ENCODE measurements at regions not wholly inside any gene's neighbourhood (a gene's known extent, or its start where the extent isn't known, plus 50 kb on each side); places are given as distances from the start of the nearest gene placed in this dataset.

DNA sequence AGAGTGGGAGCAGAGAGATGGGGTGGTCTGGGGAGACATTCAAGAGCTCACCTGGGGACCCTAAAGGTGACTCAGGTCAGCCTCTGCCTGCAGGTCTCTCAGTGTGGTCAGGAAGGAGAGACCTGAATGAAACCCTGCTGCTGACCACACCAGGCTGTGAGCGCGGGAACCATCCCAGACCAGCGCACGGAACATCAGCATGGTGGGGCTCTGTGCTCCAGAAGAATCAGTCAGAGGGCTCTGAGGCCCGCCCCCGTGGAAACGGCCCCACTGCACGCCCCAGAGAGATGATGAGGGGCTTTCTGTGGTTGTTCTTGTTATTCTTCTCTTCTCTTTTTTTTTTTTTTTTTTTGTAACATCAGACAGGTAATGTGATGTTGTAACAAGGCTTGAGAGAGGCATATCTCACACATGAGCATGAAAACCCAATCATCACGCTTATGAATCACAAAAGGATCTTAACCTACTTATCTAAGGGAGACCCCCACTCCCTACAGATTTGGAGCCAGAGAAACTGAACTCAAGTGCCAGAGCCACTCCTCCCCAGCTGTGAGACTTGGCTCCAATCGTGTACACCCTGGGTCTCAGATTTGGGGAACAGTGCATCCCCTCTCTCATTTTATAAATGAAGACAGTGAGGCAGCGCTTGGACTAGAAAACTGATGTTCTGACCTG lies 302.2 kb downstream of the EIPR1 start:
- in situ Hi-C loops (cut with MboI; ENCODE audit: low pct_unique_long_range_greater_than_20kb, low sequenced_read_pairs), result no loop called here
- no peak for DNase-seq

GRCh38 chr2:3073704-3074103 lies 303.9 kb downstream of the EIPR1 start:
- DNase-seq, result no peak
- in situ Hi-C loops (cut with MboI; ENCODE audit: low pct_unique_long_range_greater_than_20kb, low sequenced_read_pairs), result no loop called here

DNA sequence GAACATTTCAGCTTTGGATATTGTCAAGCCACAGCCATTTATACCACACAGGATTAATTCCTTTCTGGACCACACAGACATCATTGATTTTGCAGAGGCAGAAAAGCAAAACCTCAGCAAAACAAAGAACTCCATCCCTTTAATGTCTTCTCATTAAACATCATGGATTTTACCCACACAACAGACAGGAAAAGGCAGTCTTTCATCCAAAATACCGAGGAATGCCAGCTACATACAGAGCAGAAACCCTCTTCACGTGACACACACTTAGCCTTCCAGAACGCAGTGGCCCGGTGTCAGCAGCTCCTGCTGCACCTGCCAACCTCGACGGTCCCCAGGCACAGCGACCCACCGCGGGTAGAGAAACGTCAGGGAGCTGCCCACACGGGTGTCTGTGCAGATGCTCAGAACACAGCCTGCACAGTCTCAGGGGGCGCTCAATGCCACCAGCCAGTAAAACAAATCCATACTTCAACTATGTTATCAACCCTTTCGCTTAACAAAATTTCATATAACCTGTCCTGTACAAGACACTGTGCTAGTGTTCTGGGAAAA lies 304.5 kb downstream of the EIPR1 start:
- in situ Hi-C loops (cut with MboI; ENCODE audit: low pct_unique_long_range_greater_than_20kb, low sequenced_read_pairs), result no loop called here
- DNase-seq, result no peak

GRCh38 chr2:3071685-3072263 lies 305.8 kb downstream of the EIPR1 start:
- in situ Hi-C loops (cut with MboI; ENCODE audit: low pct_unique_long_range_greater_than_20kb, low sequenced_read_pairs), result no loop called here
- no peak for DNase-seq

- DNase-seq, result no peak
- in situ Hi-C loops (cut with MboI; ENCODE audit: low pct_unique_long_range_greater_than_20kb, low sequenced_read_pairs), result no loop called here
These were observed 310.8 kb downstream of the EIPR1 start for GRCh38 chr2:3066831-3067230.

- no peak for DNase-seq
- in situ Hi-C loops (cut with MboI; ENCODE audit: low pct_unique_long_range_greater_than_20kb, low sequenced_read_pairs), result no loop called here
These were observed 311.7 kb downstream of the EIPR1 start for GRCh38 chr2:3065928-3066327.

DNA sequence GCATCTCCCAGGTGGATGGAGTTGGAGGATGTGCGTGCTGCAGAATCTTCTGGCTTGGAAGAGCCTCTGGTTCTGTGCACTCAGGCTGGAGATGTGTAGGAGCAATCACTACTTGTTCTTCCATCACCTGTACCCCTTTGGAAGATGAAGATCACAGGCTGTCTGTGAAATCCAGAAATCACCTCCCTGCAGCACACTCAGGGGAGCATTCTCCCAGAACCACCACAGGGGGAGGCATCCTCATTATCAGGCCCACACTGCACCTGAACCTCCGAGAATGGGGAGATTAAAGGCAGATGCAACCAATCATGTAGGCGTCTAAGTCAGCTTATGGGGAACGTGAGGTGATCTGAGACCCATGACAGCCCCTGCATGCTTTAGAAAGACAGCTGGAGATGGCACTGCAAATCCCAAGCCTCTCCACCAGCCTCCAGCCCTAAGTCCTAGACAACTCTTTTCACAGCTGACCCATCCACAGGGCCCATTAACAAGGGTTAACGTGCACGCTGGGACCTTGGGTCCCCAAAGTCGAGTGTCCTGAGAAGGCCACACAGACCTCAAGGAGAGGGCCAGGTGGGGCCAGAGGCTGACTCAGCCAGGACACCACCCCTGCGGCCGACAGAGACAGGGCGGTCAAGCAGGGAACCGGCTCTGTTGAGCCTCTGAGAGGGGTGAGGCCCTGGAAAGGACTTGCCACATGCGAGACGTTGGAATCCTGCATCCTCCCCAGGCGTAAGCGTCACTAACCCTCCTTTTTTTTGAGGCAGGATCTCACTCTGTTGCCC lies 314.9 kb downstream of the EIPR1 start:
- DNase-seq, result no peak
- in situ Hi-C loops (cut with MboI; ENCODE audit: low pct_unique_long_range_greater_than_20kb, low sequenced_read_pairs), result no loop called here

GRCh38 chr2:3060049-3060448 lies 317.6 kb downstream of the EIPR1 start:
- in situ Hi-C loops (cut with MboI; ENCODE audit: low pct_unique_long_range_greater_than_20kb, low sequenced_read_pairs), result no loop called here
- no peak for DNase-seq

DNA sequence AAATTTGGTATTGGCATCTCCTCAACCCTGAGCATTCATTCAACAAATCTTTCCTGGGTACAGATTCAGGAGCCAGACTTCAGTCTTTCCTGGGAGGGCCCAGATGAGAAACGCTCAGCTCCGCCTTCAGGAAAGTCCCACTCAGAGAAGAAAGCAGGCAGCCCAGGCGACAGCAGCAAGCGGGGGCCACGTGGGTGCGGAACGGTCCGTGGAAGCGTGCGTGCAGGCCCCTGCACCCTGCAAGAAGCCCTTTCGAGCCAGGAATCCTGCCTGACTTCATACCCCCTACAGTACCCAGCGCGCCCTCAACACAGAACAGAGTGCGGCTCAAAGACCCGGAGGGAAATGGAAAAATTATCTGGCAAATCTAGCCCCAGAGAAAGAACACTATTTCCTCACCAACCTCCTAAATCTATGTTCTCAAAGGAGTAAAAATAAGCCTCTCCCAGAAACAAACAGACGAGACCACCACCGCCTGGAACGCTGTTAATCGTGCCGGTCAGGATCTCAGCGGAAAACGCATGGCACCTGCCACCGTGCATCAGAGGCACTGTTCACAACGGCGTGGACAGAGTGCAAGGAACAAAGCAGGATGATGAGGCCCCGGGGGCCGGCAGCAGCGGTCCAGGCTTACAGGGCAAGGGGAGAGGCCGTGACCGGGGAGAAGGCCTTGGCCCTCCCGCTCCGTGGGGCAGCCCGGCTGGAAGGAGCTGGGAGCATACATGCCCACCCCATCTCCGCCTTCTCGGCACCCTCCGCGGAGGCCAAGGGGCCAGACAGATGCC lies 318.3 kb downstream of the EIPR1 start:
- DNase-seq, result no peak
- in situ Hi-C loops (cut with MboI; ENCODE audit: low pct_unique_long_range_greater_than_20kb, low sequenced_read_pairs), result no loop called here

DNA sequence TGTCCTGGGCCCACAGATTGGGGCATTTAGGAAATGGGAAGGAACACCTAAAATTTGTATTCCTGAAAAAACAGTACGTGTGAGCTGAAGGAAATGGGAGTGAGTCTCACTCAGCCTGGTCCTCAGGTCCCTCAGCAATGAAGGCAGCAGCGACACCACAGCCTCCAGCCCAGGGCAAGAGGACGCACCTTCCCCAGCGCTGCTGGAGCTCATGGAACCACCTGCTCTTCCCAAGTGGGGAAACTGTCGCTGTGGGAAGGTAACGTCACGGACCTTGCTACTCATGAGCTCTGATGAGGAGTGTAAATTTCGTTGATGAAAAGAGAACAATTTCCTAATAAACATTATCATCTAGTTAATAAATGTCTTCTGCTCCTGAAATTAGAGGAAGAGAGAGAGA lies 323.6 kb downstream of the EIPR1 start:
- DNase-seq, result no peak
- in situ Hi-C loops (cut with MboI; ENCODE audit: low pct_unique_long_range_greater_than_20kb, low sequenced_read_pairs), result no loop called here

DNA sequence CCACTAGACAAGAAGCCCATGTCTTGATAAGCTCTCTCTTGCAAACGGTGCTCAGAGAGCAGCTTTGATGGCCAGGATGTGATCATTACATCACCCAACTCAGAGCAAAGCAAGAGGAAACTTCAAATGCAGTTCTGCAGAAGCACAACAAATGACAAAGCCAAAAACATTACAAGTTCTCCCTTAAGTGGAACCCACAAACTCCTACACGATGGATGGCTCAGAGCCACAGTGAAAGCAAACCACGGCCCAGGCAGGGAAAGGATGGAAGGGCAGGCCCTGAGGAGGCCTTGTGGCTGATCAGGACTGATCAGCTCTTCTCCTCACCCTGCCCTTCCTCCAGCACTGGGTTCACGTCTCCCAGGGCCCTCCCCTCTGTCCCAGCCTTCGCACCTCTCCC lies 326.4 kb downstream of the EIPR1 start:
- DNase-seq, result no peak
- in situ Hi-C loops (cut with MboI; ENCODE audit: low pct_unique_long_range_greater_than_20kb, low sequenced_read_pairs), result no loop called here

- in situ Hi-C loops (cut with MboI; ENCODE audit: low pct_unique_long_range_greater_than_20kb, low sequenced_read_pairs), result no loop called here
- DNase-seq, result no peak
These were observed 331.3 kb downstream of the EIPR1 start for GRCh38 chr2:3046170-3046865.

GRCh38 chr2:3045318-3045921 lies 332.2 kb downstream of the EIPR1 start:
- no peak for DNase-seq
- in situ Hi-C loops (cut with MboI; ENCODE audit: low pct_unique_long_range_greater_than_20kb, low sequenced_read_pairs), result no loop called here

- in situ Hi-C loops (cut with MboI; ENCODE audit: low pct_unique_long_range_greater_than_20kb, low sequenced_read_pairs), result no loop called here
- DNase-seq, result no peak
These were observed 332.9 kb downstream of the EIPR1 start for GRCh38 chr2:3044587-3045317.

DNA sequence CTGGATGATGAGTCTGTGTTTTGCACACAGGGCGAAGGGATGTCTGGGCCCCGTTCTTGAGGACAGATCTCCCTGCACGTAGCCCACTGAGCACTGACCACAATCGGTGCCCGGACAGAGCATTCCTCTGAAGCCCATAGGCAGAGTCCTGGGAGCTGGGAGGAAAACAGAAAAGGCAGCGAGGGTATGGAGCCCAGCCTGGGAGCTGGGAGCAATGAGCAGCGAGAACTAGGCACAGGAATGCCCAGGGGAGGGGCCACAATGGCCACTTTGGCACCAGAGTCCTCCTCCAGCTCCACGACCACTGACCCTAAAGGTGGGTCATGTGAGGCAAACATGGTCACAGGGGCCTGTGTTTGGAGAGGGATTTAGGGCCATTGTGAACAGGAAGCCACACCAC lies 333.9 kb downstream of the EIPR1 start:
- in situ Hi-C loops (cut with MboI; ENCODE audit: low pct_unique_long_range_greater_than_20kb, low sequenced_read_pairs), result no loop called here
- DNase-seq, result no peak

DNA sequence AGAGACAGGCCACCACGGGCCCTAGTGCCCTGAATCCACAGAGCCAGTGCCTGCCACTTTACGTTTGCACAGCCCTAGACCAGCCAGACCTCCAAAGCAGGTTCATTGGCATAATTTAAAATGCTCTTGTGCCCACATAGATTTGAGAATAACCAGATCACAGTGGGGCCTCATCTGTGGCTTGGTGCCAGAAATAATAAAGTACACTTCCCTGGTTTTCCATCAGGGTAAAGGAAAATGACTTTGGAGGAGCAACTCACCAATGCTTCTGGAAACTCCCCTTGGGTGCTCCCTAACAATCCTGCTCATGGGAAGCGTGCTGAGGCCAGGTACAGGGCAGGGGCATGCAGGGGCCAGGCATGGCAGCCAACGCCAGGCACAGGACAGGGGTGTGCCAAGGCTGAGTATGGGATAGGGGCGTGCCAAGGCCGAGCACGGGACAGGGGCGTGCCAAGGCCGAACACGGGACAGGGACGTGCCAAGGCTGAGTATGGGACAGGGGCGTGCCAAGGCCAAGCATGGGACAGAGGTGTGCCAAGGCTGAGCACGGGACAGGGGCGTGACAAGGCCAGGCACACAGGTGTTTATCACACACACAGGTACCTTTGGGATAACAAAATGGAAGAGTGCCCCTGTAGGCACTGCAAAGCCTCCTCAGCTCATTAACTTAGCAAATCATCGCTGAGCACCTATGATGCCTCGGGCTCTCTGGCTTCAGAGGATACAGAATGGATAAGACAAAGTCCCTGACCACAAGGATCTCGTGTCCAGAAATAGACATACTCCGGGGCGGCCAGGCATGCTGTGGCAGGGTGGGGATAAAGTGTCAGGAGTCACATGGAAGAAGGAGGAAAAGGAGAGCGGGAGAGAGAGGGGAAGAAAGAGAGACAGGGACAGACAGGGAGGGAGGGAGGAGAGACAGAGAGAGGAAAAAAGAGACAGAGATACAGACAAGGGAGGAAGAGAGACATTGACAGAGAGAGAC lies 334.7 kb downstream of the EIPR1 start:
- in situ Hi-C loops (cut with MboI; ENCODE audit: low pct_unique_long_range_greater_than_20kb, low sequenced_read_pairs), result no loop called here
- DNase-seq, result no peak
